ENCODE measurements at regions not wholly inside any gene's neighbourhood (a gene's known extent, or its start where the extent isn't known, plus 50 kb on each side); places are given as distances from the start of the nearest gene placed in this dataset.

- H3K27me3 Mint-ChIP-seq (ENCODE audit: low read depth in 3 of 3), result no peaks in the 10 kb centered on the region
- H3K4me1 Mint-ChIP-seq, result no peaks in the 10 kb centered on the region
- Histone ChIP-seq H2AFZ (ENCODE audit: insufficient read depth, low read depth, low read length, poor library complexity, severe bottlenecking) (no peak overlapping the region), H3K9me3 (replicated peaks in 1 of 2; ENCODE audit: control insufficient read depth in 1 of 2, insufficient read depth in 1 of 2, low read length in 2 of 2) (no peaks in the 10 kb centered on the region), H3K4me3 (replicated peaks in 1 of 3; ENCODE audit: low read depth in 2 of 3, low read length in 3 of 3) (no peak overlapping the region), H3K36me3 (replicated peaks in 1 of 2; ENCODE audit: control insufficient read depth in 1 of 2, insufficient read depth in 2 of 2, low read length in 2 of 2) (no peaks in the 10 kb centered on the region), H3K9ac (ENCODE audit: insufficient read depth, low read length, poor library complexity, severe bottlenecking) (no peak overlapping the region), H4K20me1 (ENCODE audit: insufficient read depth, low read length) (no peaks in the 10 kb centered on the region), H3K4me1 (ENCODE audit: control insufficient read depth in 1 of 2, insufficient read depth in 2 of 2, low read length in 2 of 2) (no peaks in the 10 kb centered on the region), H3K4me2 (replicated peaks; ENCODE audit: extremely low read depth, low read length, poor library complexity, severe bottlenecking) (no peak overlapping the region), H3K79me2 (ENCODE audit: insufficient read depth, low read length) (no peaks in the 10 kb centered on the region), H3K27me3 (ENCODE audit: control insufficient read depth in 2 of 2, insufficient read depth in 2 of 2, low read length in 2 of 2) (no peaks in the 10 kb centered on the region), H3K27ac (ENCODE audit: low read depth in 1 of 2, low read length in 2 of 2) (no peak overlapping the region)
- no peak for DNase-seq
- WGBS (ENCODE audit: insufficient coverage), result 90% methylated on average over 3 of the region's 5 CpGs
- H3K27ac Mint-ChIP-seq, result no peak overlapping the region
- no peaks in the 10 kb centered on the region for H3K9me3 Mint-ChIP-seq
- intact Hi-C loops (cut with micrococcal nuclease), result no loop called here
- no peaks in the 10 kb centered on the region for H3K36me3 Mint-ChIP-seq
- H3K4me3 Mint-ChIP-seq, result no peak overlapping the region
- TF ChIP-seq CTCF (IDR thresholded peaks at IDR 0.05), result no peak
Observed at GRCh38 chr18:57953883-57954282, 90.1 kb upstream of the NEDD4L start.

GRCh38 chr18:57951999-57952774 lies 91.8 kb upstream of the NEDD4L start:
- TF ChIP-seq CTCF (IDR thresholded peaks at IDR 0.05), result no peak
- H3K9me3 Mint-ChIP-seq, result no peaks in the 10 kb centered on the region
- Histone ChIP-seq H3K36me3 (replicated peaks in 1 of 2; ENCODE audit: control insufficient read depth in 1 of 2, insufficient read depth in 2 of 2, low read length in 2 of 2) (no peaks in the 10 kb centered on the region), H2AFZ (ENCODE audit: insufficient read depth, low read depth, low read length, poor library complexity, severe bottlenecking) (no peak overlapping the region), H3K27ac (ENCODE audit: low read depth in 1 of 2, low read length in 2 of 2) (no peak overlapping the region), H3K79me2 (ENCODE audit: insufficient read depth, low read length) (no peaks in the 10 kb centered on the region), H3K4me3 (replicated peaks in 1 of 3; ENCODE audit: low read depth in 2 of 3, low read length in 3 of 3) (no peak overlapping the region), H3K9ac (ENCODE audit: insufficient read depth, low read length, poor library complexity, severe bottlenecking) (no peak overlapping the region), H3K27me3 (ENCODE audit: control insufficient read depth in 2 of 2, insufficient read depth in 2 of 2, low read length in 2 of 2) (no peaks in the 10 kb centered on the region), H3K9me3 (replicated peaks in 1 of 2; ENCODE audit: control insufficient read depth in 1 of 2, insufficient read depth in 1 of 2, low read length in 2 of 2) (no peaks in the 10 kb centered on the region), H3K4me1 (ENCODE audit: control insufficient read depth in 1 of 2, insufficient read depth in 2 of 2, low read length in 2 of 2) (no peaks in the 10 kb centered on the region), H3K4me2 (replicated peaks; ENCODE audit: extremely low read depth, low read length, poor library complexity, severe bottlenecking) (no peak overlapping the region), H4K20me1 (ENCODE audit: insufficient read depth, low read length) (no peaks in the 10 kb centered on the region)
- WGBS (ENCODE audit: insufficient coverage), result 95% methylated on average over 8 of the region's 10 CpGs
- no peaks in the 10 kb centered on the region for H3K36me3 Mint-ChIP-seq
- intact Hi-C loops (cut with micrococcal nuclease), result no loop called here
- H3K4me1 Mint-ChIP-seq, result no peaks in the 10 kb centered on the region
- H3K4me3 Mint-ChIP-seq, result no peak overlapping the region
- H3K27ac Mint-ChIP-seq, result no peak overlapping the region
- DNase-seq, result no peak
- H3K27me3 Mint-ChIP-seq (ENCODE audit: low read depth in 3 of 3), result no peaks in the 10 kb centered on the region
